Heart left ventricle (tissue), 13 donors: ENCODE measurements at regions not wholly inside any gene's neighbourhood (a gene's known extent, or its start where the extent isn't known, plus 50 kb on each side); places are given as distances from the start of the nearest gene placed in this dataset.

Experiments used
- CTCF ChIP-seq, 12 donors: fragments of 200-600 bp; sonication (generic) in 4 of 12; IDR thresholded peaks; one replicate each; pipeline versions ENCODE4 v1.5.0 to v1.8.0; 2018 to 2022; ENCODE audit warnings: antibody characterized with exemption in 12 of 12, mild to moderate bottlenecking in 5 of 12
- POLR2A ChIP-seq, 2 donors: fragments of 450-650 bp; IDR thresholded peaks; one replicate each; pipeline ENCODE4 v1.6.1; 2017; ENCODE audit warnings: antibody characterized with exemption in 2 of 2, mild to moderate bottlenecking in 2 of 2, moderate library complexity in 2 of 2
- donor health status: ischemic (EF 13 %, LVEDD 7.1; RV severe dilation, severe dysfunction).
- donor health status: DM: no; HTN: yes; CAD: no.
- donor health status: DM: no; HTN: no; CAD: no.
- donor health status: ischemic (EF 25% LVEDD 6.9; RV normal size, moderate dysfunction).
- donor health status: ischemic (EF 25% LVEDD 5.7; RV mildly dilated, moderate dysfunction).
- donor health status: ischemic (EF 35%, LVEDD 5.7; RV mildly dilated, moderate dysfunction).
- donor health status: nonischemic (EF 11% LVEDD 7.7; RV severe dilation, severe dysfunction).
- donor health status: DM: yes; HTN: yes; CAD: no.
- donor health status: PGD.
- donor health status: ischemic (EF 29% LVEDD 5.4; RV normal size, mild dysfunction).
- donor health status: nonischemic (EF 23%, LVEDD 6.1; RV moderate dilation, normal function).

GRCh38 chr4:123866796-123867195 lies 470.2 kb downstream of the SPRY1 start:
- TF ChIP-seq POLR2A (IDR thresholded peaks at IDR 0.05): no peak
- no peak for TF ChIP-seq CTCF (IDR thresholded peaks at IDR 0.05)
